HL-60/S4 (cell line): ENCODE measurements at regions not wholly inside any gene's neighbourhood (a gene's known extent, or its start where the extent isn't known, plus 50 kb on each side); places are given as distances from the start of the nearest gene placed in this dataset.
"Not testable (repeated sequence)": the region's sequence is repeated elsewhere in the genome, so short reads cannot be mapped to it uniquely, and the experiment has no call there.

ENCODE experiments used
- in situ Hi-C: fragments of 300-500 bp; cut with MboI; formaldehyde crosslinking; loops from 2 replicates; pipeline ENCODE4 v1.14.3; 2022; ENCODE audit warnings: low sequenced_read_pairs

DNA sequence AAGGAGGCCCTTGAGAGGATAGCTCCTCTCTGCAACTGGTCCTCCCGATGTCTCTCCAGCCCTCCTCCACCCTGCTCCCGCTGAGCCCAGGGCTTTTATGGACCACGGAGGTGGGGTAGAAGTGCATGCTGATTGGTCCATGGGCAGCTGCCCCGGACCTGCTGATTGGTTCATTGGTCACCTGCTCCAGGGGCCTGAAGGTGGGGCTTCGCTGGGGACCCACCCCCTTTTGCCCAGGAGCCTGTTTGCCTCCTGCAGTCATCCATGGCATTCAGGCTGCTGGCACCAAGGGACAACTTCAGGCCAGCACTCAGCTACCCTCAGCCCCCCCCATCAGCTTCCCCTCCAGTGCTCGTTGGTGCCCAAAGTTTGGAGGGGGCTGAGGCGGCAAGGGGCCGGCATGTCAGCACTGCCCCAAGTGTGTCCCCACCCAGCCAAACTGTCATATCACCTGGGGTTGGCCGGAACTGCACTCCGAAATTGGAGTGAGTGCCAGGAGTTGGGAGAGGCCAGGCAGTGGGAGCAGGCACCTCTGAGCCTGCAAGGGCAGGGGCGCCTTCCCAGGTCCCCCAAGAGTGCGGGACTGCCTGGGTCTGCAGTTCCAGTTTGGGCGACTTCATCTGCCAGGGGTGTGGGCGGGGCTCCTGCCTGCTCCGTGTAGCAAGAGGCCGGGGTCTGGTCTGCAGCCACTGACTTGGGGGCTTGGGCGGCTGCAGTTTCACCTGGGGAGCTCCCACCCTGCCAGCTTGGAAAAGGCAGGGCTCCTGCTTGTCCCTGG is 288.9 kb downstream of the RDH14 start:
- in situ Hi-C loops = no loop called here

DNA sequence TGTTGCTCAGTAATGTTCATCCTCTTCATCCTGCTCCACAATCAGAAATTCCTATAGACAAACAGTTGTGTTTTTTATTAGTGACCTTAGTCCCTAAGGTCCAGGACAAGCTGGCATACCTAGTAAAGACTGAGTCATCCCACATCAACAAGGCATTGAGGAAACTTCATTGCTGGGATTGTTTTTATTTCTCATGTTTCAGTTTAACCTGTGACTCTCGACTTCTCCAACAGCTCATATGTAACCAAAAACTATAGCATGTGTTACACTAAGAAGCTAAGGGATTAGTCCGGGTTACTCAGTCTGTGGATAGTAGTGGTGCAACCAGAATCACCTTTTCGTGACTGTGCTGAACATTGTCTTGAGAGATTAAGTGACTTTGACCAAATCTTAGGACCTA is 292.1 kb downstream of the RDH14 start:
- in situ Hi-C loops = no loop called here

DNA sequence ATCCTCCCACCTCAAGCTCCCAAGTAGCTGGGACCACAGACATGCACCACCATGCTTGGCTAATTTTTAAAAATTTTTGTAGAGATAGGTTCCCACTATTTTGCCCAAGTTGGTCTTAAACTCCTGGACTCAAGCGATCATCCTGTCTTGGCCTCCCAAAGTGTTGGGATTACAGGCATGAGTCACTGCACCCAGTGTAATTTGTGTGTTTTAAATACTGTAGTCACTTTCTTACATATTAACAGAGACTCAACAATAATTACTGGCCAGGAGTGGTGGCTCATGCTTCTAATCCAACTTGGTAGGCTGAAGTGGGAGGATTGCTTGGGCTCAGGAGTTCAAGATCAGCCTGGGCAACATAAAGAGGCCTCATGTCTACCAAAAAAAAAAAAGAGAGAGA is 293.0 kb downstream of the RDH14 start:
- in situ Hi-C loops = no loop called here

DNA sequence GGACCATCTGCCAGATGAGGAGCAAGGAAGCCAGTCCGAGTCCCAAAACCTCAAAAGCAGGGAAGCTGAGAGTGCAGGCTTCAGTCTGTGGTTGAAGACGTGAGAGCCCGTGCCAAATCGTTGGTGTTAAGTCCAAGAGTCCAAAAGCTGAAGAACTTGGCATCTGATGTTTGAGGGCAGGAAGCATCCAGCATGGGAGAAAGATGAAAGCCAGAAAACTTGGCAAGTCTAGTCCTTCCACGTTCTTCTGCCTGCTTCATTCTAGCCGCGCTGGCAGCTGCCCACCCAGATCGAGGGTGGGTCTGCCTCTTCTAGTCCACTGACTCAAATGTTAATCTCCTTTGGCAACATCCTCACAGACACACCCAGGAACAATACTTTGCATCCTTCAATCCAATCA is 293.8 kb downstream of the RDH14 start:
- in situ Hi-C loops = not testable (repeated sequence)

DNA sequence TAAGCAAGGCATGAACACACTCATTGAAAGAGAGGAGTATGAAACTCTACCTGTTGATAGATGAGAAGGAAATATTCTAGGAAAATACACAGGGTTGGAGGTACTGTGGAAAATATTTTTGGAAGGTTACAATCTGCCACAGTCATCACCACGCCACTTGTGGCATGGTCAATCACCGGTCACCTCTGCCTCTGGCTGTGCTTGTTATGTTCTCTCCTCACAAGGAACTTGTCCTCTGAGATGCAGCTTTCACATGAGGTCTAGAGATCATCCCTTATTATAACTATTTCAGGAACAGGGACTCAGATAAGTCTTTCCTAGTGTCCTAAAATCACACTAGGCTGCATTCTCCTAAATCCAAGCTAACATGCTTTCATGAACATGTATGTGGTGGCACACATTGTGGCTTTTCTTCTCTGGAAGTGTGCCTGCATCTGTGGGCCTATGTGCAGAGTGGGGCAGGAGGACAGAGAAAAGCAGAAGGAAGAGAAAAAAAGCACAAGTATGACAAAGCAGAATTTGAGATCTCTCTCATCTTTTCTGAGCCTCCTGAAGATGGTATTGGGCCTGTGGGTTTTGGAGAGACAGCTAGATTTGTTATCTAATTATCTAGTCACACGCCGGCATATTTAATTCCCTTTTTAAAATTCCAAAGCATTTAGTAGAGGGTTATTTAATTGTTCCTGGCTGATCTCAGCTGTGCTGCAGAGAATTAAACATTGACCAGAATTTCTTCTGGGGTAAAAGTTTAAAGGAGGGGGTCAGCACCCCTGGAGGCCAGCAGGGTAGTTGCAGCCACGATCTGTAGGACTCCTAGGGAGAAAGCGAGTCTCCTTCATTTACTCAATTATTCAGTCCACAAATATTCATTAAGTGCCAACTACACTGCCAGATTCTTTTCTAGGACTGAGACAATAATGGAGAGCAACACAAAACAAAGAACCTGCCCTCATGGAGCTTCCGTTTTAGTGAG is 294.6 kb downstream of the RDH14 start:
- in situ Hi-C loops = no loop called here

DNA sequence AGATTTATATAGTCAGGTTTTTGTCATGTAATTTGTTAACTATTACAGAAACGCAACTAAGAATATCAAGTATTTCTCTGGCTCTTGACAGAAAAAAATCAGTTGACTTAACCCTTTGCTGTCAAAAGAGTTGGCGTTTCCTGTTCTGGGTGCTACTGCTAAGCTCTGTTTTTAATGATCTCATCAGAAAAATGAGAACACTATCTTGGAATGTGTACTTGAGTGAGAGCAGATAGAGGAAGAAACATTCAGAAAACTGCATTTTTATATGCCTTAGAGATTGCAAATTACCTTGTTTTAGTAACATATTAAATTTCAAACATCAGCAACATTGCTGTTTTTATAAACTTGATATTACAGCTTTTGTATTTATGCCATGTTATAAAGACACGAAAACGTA is 297.9 kb downstream of the RDH14 start:
- in situ Hi-C loops = no loop called here

DNA sequence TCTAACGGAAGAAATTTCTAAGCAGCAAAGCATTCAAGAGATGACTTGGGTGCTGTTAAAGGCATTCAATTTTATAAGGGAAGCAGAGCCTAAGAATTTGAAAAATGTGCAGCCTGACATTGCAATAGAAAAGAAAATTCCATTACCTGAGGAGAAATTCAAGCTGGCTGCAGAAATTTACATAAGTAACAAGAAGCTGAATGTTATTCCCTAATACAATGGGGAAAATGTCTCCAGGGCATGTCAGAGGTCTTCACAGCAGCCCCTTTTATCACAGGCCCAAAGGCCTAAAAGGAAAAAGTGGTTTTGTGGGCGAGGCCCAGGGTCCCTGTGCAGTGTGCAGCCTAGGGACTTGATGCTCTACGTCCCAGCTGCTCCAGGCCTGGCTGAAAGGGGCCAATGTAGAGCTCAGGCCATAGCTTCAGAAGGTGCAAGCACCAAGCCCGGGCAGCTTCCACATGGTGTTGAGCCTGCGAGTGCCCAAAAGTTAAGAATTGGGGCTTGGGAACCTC is 306.7 kb downstream of the RDH14 start:
- in situ Hi-C loops = no loop called here

DNA sequence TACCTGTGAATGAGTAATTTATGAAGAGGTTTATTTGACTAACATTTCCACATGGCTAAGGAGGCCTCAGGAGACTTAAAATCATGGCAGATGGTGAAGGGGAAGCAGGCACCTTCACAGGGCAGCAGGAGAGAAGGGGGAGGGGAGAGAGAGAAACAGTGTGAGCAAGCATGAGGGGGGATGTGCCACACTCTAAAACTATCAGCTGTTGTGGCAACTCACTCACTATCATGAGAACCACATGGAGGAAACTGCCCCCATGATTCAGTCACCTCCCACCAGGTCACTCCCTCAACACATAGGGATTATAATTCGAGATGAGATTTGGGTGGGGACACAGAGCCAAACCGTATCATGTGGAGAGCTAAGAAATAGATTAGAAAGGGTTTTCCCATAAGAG is 309.0 kb downstream of the RDH14 start:
- in situ Hi-C loops = no loop called here

DNA sequence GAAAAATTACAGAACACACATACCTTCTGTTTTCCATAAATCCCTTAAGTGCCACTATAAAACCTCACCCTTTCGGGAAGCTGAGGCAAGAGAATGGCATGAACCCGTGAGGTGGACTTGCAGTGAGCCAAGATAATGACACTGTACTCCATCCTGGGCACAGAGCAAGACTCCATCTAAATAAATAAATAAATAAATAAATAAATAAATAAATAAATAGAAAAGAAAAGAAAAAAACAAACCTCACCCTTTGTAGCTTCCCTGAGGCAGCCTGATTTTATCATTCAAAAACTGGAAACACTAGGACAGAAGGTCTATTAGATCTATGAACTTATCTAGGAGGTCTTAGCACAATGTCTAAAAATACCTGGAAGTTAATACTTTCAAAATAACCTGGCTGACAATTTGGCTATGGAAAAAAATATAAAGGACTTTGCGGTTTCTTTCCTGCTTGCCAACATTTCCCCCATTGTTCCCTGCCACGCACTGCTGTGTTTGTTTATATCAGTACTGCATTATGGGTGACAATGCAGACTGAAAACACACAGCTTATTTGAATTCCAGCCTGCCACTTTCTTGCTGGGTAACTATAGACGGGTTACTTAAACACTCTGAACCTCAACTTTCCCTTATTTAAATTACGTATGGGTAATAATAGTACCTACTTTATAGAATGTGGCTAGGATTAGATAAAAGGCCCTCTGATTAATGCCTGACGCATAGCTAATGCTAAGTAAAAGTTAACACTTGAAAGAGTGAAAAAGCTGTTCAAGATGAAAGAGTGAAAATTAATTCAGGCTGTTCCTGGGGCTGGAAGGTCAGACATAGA is 313.0 kb downstream of the RDH14 start:
- in situ Hi-C loops = no loop called here

DNA sequence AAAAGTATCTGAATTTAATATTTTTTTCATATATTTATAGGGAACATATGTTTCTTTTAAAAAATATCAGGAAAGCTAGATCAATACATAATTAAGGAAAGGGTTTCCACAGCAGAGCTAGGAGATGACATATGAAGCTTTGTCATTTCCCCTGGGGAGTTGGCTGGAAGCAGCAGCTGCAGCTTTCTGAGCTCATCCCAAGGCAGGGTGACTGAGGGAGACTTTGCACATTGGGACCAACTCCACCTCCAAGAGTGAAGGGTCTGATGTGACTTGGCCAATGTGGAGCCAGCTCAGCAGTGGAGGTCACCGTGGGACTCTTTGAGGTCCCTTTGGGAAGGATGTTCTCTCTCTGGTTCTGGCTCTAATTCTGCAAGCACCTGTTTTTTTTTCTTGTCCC is 315.1 kb downstream of the RDH14 start:
- in situ Hi-C loops = no loop called here

DNA sequence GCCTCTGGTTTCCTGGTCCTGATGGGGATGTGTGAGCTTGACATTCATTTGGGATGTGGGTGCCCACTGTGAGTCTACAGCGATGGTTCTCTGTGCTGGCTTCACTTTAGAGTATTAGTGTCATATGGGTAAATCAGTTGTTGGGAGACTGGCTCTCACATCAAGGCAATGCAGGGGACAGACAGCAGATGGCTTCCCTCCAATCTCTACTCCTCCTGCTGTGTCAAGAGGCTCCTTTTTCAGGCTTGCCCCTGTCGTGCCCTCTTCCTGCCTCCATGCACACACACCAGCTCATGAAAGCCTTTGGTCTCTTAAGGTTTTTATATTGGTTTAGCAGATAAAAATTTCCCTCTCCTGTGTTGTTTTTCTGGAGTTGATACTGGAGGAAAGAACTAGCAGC is 315.6 kb downstream of the RDH14 start:
- in situ Hi-C loops = no loop called here

DNA sequence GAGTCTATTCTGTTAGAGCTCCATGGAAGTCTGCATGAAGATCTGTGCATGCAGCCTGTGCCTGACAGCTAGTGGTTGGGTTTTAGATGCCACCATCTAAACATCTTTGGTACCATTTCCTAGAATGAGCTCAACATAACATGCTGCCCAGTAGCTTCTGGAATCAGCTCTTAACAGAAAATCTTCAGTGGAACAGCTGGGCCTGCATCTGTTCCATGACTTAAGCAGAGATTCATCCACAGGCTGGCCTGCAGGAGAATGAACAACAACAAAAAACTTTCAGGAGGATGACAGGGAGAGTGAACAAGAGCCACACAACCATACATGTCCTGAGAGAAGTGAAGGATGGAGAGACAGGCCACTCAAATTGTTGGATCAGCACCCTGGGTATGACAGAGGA is 316.6 kb downstream of the RDH14 start:
- in situ Hi-C loops = no loop called here

DNA sequence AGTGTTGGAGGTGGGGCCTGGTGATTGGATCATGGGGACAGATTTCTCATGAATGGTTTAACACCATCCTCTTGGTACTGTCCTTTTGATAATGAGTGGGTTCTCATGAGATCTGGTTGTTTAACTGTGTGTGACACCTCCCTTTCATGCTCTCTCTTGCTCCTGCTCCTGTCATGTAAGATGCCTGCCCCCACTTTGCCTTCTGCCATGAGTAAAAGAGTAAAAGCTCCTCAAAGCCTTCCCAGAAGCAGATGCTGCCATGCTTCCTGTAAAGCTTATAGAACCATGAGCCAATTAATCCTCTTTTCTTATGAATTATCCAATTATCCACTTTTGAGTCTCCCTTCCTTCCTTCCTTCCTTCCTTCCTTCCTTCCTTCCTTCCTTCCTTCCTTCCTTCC is 317.7 kb downstream of the RDH14 start:
- in situ Hi-C loops = no loop called here

DNA sequence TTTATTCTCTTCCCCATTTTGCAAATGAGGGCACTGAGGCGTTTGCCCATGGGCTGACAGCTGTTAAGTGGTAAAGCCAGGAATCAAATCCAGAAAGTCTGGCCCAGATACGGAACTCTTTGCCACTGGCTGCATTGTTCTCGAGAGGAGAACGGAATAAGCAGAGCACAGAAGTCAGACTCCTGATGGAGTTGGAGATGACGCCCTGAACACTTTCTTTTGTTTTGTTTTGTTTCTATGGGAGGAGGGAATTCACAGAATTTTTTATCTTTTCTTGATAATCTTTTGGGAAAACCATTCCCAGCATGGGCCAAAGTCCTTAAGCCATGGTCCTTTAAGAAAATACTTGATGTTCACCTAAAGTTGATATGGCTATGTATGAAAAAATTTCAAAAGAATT is 322.2 kb downstream of the RDH14 start:
- in situ Hi-C loops = no loop called here

DNA sequence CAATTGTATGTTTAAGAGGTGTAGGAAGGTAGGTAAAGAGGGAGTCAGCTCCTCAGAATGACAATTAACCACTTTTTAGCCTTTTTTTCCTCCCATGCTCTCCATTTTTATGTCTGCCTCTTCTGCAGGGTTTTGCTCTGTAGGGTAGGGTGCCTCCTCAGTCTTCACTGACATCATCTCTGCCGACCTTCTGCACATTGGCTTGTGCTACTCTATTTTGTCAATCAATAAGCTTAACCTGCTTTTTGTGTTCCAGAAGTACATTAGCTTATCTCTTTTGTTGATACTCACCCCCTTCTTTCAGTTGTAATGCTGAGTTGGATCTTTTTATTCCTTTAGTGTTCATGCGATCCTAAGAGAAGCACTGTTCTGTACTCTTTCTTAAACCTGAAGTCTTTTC is 323.2 kb downstream of the RDH14 start:
- in situ Hi-C loops = no loop called here

DNA sequence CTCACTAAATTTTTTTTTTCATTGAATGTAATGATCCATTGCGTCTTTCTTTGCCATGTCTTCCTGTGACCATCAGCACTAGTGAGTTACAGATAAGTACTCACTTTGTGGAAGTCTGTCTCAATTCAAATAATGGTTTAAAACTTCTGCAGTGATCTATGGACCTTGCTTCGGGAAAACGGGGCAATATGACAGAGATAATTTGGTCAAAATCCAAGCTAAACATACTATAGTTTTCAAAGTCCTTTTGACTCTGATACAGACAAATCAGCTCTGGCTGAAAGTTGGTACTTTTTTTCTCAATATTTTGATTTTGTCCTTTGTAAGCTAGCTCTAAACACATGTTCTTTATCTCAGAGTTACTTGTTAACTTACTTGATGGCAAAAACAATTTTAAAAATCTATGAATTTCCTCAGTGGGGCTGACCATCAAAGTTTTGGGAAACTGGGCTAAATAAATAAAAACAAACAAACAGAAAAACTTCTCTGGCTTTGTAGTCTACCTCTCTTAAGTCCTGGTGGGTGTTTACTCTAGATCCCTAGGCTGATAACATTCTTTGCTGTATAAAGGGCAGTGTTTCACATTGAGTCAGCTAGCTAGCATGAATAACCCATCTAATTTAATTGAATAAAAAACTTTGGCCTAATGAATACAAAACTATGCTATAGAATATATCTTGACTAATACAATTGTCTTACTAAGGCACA is 327.6 kb downstream of the RDH14 start:
- in situ Hi-C loops = no loop called here

DNA sequence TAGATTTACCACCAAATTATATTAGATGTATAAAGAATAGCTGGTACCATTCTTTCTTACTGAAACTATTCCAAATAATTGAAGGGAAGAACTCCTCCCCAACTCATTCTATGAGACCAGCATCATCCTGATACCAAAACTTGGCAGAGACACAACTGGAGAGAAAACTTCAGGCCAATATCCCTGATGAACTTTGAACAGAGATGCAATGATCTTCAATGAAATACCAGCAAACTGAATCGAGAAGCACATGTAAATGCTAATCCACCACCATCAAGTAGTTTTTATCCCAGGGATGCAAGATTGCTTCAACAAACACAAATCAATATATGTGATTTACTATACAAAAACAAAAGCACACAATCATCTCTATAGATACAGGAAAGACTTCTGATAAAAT is 329.8 kb downstream of the RDH14 start:
- in situ Hi-C loops = no loop called here

DNA sequence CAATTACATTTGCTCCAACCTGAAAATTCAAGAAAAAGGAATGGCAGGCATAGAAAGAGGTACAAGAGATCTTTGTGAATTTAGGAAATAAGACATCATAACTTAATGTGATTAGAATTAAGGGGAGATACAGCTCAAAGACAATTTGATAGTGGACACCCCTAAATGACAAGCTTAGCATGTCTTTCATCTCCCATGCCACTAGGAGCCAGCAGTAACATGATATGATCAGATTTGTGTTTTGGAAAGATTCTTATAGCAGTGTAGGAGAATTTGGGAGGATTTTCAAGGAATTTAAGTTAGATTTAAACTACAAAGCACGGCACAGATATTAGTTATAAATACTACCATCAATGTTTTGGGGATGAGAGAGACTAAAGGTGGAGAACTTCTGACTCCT is 340.8 kb downstream of the RDH14 start:
- in situ Hi-C loops = no loop called here

DNA sequence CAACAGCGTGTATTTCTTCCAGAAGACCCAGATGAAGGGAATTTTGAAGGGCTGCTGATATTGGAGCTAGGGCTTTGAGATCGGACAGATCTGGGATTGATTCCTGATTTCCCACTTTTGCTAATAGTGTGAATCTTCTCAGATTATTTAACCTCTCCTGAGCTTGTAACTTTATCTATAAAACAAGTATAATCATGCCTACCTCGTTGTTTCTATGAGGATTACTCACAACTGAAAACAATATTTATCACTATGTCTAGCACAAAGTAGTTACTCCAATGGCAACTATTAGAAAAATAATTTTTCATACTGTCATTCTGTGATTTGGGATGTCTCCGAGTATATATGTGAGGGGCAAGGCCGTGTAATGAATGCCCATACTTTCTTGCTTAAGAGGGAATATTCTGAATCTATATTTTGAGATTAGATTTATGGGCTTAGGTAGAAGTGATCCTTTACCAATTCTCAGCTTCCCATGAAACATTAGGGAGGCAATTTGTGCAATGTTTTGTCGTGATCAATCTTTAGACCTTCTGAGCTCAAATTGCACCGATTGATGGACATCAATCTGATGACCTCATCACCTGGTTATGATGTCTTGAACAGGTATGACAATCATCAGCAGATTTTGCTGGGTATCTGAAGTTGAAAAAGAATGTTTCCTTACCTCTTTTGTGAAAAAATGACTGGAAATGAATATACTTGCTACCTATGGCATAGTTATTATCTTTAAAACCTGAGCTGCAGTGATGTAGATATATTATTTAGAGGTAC is 339.9 kb downstream of the KCNS3 start:
- in situ Hi-C loops = no loop called here

DNA sequence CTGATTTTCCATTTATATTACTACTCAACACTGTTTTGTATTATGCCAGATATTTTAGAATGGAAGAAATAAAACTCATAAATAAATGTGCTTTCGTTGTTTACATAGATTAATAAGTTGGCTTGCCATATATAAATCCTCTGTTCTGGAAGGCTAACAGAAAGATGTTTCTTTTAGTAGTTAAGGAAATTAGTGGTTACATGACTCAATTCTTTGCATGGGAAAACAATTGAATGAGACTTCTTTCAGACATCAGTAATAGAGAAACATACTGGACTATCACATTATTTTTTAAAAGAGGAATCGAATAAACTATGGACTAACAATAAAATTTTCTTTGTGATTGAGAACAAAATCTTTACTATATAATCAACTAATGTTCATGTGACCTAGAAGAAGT is 336.5 kb downstream of the KCNS3 start:
- in situ Hi-C loops = no loop called here
